ENCODE measurements at regions not wholly inside any gene's neighbourhood (a gene's known extent, or its start where the extent isn't known, plus 50 kb on each side); places are given as distances from the start of the nearest gene placed in this dataset.

- in situ Hi-C loops (cut with HindIII; ENCODE audit: low pct_unique_long_range_greater_than_20kb, low sequenced_read_pairs) (no loop called here), intact Hi-C loops (cut with micrococcal nuclease; ENCODE audit: unreplicated experiment) (no loop called here)
- Histone ChIP-seq H3K27ac (ENCODE audit: low read length) (no peak overlapping the region), H3K4me3 (ENCODE audit: low read depth in 2 of 2, low read length in 2 of 2) (no peak overlapping the region), H3K4me1 (ENCODE audit: control insufficient read depth, insufficient read depth, low read length) (no peaks in the 10 kb centered on the region), H3K36me3 (ENCODE audit: control insufficient read depth, insufficient read depth, low read length) (no peaks in the 10 kb centered on the region), H3K9me3 (ENCODE audit: control insufficient read depth, insufficient read depth, low read depth, low read length) (no peaks in the 10 kb centered on the region), H3K27me3 (ENCODE audit: control insufficient read depth, insufficient read depth, low read length) (no peaks in the 10 kb centered on the region)
- no peak for TF ChIP-seq TCF7L2 (IDR thresholded peaks at IDR 0.05; ENCODE audit: low read depth, low read length)
- TF ChIP-seq REST (IDR thresholded peaks at IDR 0.05; ENCODE audit: insufficient read depth in 1 of 2, low read depth in 2 of 2, low read length in 1 of 2) = no peak
- no peak for TF ChIP-seq SIN3A (IDR thresholded peaks at IDR 0.05; ENCODE audit: borderline replicate concordance, insufficient read depth, low read depth, low read length)
- TF ChIP-seq, protein P1, sequence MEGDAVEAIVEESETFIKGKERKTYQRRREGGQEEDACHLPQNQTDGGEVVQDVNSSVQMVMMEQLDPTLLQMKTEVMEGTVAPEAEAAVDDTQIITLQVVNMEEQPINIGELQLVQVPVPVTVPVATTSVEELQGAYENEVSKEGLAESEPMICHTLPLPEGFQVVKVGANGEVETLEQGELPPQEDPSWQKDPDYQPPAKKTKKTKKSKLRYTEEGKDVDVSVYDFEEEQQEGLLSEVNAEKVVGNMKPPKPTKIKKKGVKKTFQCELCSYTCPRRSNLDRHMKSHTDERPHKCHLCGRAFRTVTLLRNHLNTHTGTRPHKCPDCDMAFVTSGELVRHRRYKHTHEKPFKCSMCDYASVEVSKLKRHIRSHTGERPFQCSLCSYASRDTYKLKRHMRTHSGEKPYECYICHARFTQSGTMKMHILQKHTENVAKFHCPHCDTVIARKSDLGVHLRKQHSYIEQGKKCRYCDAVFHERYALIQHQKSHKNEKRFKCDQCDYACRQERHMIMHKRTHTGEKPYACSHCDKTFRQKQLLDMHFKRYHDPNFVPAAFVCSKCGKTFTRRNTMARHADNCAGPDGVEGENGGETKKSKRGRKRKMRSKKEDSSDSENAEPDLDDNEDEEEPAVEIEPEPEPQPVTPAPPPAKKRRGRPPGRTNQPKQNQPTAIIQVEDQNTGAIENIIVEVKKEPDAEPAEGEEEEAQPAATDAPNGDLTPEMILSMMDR (IDR thresholded peaks at IDR 0.05) = no peak
- TF ChIP-seq POLR2AphosphoS5 (IDR thresholded peaks at IDR 0.05; ENCODE audit: low read depth, low read length) = no peak
- no TSS peak for BruUV-seq (replicated peaks)
- ChIA-PET CTCF (no interaction called here), POLR2A (interaction anchor here (0.6 kb wide), 1 partner anchor 38 kb away, joined by 5 read pairs; no protein-coding TSS in a partner anchor)
- DNase-seq (ENCODE audit: low read depth, low spot score) (no peak), ATAC-seq (no peak)
Measured at GRCh38 chr16:59060207-59060606, 326.1 kb upstream of the GOT2 start.

DNA sequence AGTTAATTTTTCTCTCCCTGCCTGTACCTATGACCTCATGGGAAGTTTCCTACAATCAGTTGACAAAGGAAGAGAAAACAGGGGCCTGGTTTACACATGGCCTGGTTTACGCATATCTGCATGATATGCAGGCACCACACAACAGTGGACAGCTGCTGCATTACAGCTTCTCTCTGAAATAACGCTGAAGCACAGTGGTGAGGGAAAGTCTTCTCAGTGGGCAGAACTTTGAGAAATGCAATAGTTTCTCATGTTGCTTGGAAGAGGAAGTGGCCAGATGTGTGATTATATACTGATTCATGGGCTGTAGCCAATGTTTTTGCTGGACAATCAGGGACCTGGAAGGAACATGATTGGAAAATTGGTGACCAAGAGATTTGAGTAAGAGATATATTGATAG, 324.1 kb upstream of the GOT2 start:
- DNase-seq (ENCODE audit: low read depth, low spot score) (no peak), ATAC-seq (no peak)
- ChIA-PET CTCF (no interaction called here), POLR2A (no interaction called here)
- intact Hi-C loops (cut with micrococcal nuclease; ENCODE audit: unreplicated experiment) (no loop called here), in situ Hi-C loops (cut with HindIII; ENCODE audit: low pct_unique_long_range_greater_than_20kb, low sequenced_read_pairs) (no loop called here)
- BruUV-seq (replicated peaks) = no TSS peak
- H3K27ac ChIP-seq (ENCODE audit: low read length) = no peak overlapping the region
- H3K4me1 ChIP-seq (ENCODE audit: control insufficient read depth, insufficient read depth, low read length) = no peaks in the 10 kb centered on the region
- no peak overlapping the region for H3K4me3 ChIP-seq (ENCODE audit: low read depth in 2 of 2, low read length in 2 of 2)
- no peaks in the 10 kb centered on the region for H3K36me3 ChIP-seq (ENCODE audit: control insufficient read depth, insufficient read depth, low read length)
- H3K27me3 ChIP-seq (ENCODE audit: control insufficient read depth, insufficient read depth, low read length) = no peaks in the 10 kb centered on the region
- no peaks in the 10 kb centered on the region for H3K9me3 ChIP-seq (ENCODE audit: control insufficient read depth, insufficient read depth, low read depth, low read length)
- TF ChIP-seq REST (IDR thresholded peaks at IDR 0.05; ENCODE audit: insufficient read depth in 1 of 2, low read depth in 2 of 2, low read length in 1 of 2) (no peak), SIN3A (IDR thresholded peaks at IDR 0.05; ENCODE audit: borderline replicate concordance, insufficient read depth, low read depth, low read length) (no peak), POLR2AphosphoS5 (IDR thresholded peaks at IDR 0.05; ENCODE audit: low read depth, low read length) (no peak), TCF7L2 (IDR thresholded peaks at IDR 0.05; ENCODE audit: low read depth, low read length) (no peak)
- TF ChIP-seq, protein P1 (IDR thresholded peaks at IDR 0.05) = no peak

Measured in Panc1 (cell line).